NB4 (cell line): ENCODE measurements at regions not wholly inside any gene's neighbourhood (a gene's known extent, or its start where the extent isn't known, plus 50 kb on each side); places are given as distances from the start of the nearest gene placed in this dataset.

Experiments used
- DNase-seq: peaks from one replicate; pipeline ENCODE4 v3.0.0; 2010; ENCODE audit warnings: low read depth
- H3K4me3 ChIP-seq: one replicate; pipeline ENCODE4 v1.5.1; 2011; ENCODE audit warnings: mild to moderate bottlenecking, low read depth, low read length, moderate library complexity
- CTCF ChIP-seq: IDR thresholded peaks from one replicate; pipeline ENCODE4 v1.5.1; 2012; ENCODE audit warnings: low read depth, low read length
- MYC ChIP-seq: IDR thresholded peaks from 2 replicates; pipeline ENCODE4 v1.6.1; 2011; ENCODE audit warnings: low read depth, low read length
- POLR2A ChIP-seq: IDR thresholded peaks from 2 replicates; pipeline ENCODE4 v1.6.1; 2011; ENCODE audit warnings: mild to moderate bottlenecking; ENCODE audit not compliant: insufficient read length; ENCODE audit errors: extremely low read depth
- TF ChIP-seq, protein P1 (sequence below): IDR thresholded peaks from 2 replicates; pipeline ENCODE4 v1.6.1; 2011; ENCODE audit warnings: low read depth, low read length

DNA sequence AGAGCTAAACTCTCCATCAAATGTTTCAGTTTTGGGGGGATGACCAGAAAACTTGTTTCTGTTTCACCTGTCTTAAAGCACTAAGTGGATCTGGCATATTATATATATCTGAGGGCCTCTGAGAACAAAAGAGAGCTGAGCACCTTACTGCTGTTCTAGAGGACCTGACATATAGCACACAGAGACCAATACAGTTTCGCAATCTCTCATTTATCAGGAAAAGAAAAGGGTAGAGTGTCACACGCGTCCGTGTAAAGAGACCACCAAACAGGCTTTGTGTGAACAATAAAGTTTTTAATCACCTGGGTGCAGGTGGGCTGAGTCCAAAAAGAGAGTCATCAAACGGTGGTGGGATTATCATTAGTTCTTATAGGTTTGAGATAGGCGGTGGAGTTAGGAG, 434.5 kb upstream of the KCND2 start:
- no peak overlapping the region for H3K4me3 ChIP-seq
- DNase-seq = no peak
- TF ChIP-seq MYC (no peak), POLR2A (no peak), CTCF (no peak)
- TF ChIP-seq, protein P1, sequence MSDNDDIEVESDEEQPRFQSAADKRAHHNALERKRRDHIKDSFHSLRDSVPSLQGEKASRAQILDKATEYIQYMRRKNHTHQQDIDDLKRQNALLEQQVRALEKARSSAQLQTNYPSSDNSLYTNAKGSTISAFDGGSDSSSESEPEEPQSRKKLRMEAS = no peak

GRCh38 chr7:119842337-119842736, 430.6 kb upstream of the KCND2 start:
- TF ChIP-seq, protein P1 = no peak
- TF ChIP-seq CTCF (no peak), MYC (no peak), POLR2A (no peak)
- no peak overlapping the region for H3K4me3 ChIP-seq
- no peak for DNase-seq

- no peak overlapping the region for H3K4me3 ChIP-seq
- no peak for DNase-seq
- TF ChIP-seq MYC = no peak
- TF ChIP-seq, protein P1 = no peak
- no peak for TF ChIP-seq POLR2A
- TF ChIP-seq CTCF = no peak
Observed at GRCh38 chr7:119842786-119843185, 430.2 kb upstream of the KCND2 start.

DNA sequence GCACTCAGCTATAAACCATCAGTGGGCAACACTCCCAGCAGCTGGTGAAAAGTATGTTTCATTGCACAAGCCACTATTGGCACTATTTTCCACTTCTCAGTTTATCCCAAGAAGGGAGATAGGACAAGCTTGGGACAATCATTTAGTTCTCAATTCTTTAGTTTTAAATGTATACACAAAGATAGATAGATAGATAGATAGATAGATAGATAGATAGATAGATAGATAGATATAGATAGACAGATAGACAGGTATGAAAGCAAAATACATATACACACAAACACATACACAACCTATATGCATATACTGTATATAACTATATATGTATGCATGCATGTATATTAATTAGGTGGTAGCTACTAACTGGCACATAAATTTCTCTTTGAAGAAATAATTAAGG, 411.6 kb upstream of the KCND2 start:
- no peak for TF ChIP-seq CTCF
- no peak for TF ChIP-seq POLR2A
- TF ChIP-seq, protein P1 = no peak
- TF ChIP-seq MYC = no peak
- DNase-seq = no peak
- H3K4me3 ChIP-seq = no peak overlapping the region

GRCh38 chr7:119868387-119868786, 404.6 kb upstream of the KCND2 start:
- no peak for TF ChIP-seq POLR2A
- TF ChIP-seq CTCF = no peak
- no peak for TF ChIP-seq MYC
- TF ChIP-seq, protein P1 = no peak
- no peak overlapping the region for H3K4me3 ChIP-seq
- DNase-seq = no peak

- H3K4me3 ChIP-seq = no peak overlapping the region
- TF ChIP-seq, protein P1 = no peak
- no peak for TF ChIP-seq MYC
- TF ChIP-seq POLR2A = no peak
- no peak for TF ChIP-seq CTCF
- no peak for DNase-seq
Observed at GRCh38 chr7:119879835-119880234, 393.1 kb upstream of the KCND2 start.
